OCI-LY3 (cell line): ENCODE measurements at regions not wholly inside any gene's neighbourhood (a gene's known extent, or its start where the extent isn't known, plus 50 kb on each side); places are given as distances from the start of the nearest gene placed in this dataset.

ENCODE experiments used
- H2AFZ ChIP-seq: fragments of 200-600, 300-600 bp; shearing (Covaris generic); 2 replicates; pipeline ENCODE4 v1.6.0; 2014; ENCODE audit warnings: antibody characterized with exemption, low read depth, low read length
- H3K27ac ChIP-seq: fragments of 200-600, 300-600 bp; sonication (generic); 2 replicates; pipeline ENCODE4 v1.5.1; 2014; ENCODE audit warnings: mild to moderate bottlenecking, low read length, moderate library complexity, mixed read lengths
- H3K27me3 ChIP-seq: fragments of 200-600, 300-600 bp; sonication (generic); 2 replicates; pipeline ENCODE4 v1.6.1; 2014; ENCODE audit warnings: low read depth, low read length, mixed read lengths
- H3K36me3 ChIP-seq: fragments of 200-600, 300-600 bp; sonication (generic); replicated peaks from 2 replicates; pipeline ENCODE3; 2014; ENCODE audit warnings: low read depth, low read length, mixed read lengths
- H3K4me1 ChIP-seq: fragments of 300-600, 200-600 bp; sonication (generic); 2 replicates; pipeline ENCODE4 v1.6.1; 2014; ENCODE audit warnings: low read length, mixed read lengths
- H3K4me2 ChIP-seq: fragments of 200-600, 300-600 bp; sonication (generic); 2 replicates; pipeline ENCODE4 v1.6.1; 2014; ENCODE audit warnings: low read length, mixed read lengths
- H3K4me3 ChIP-seq: fragments of 300-600, 200-600 bp; sonication (generic); 2 replicates; pipeline ENCODE4 v1.5.1; 2014; ENCODE audit warnings: antibody characterized with exemption, mild to moderate bottlenecking, low read length, moderate library complexity
- H3K79me2 ChIP-seq: fragments of 300-600, 200-600 bp; shearing (Covaris generic); 2 replicates; pipeline ENCODE4 v1.6.1; 2014; ENCODE audit warnings: mild to moderate bottlenecking, low read length, mixed read lengths
- H3K9ac ChIP-seq: fragments of 300-600, 200-600 bp; shearing (Covaris generic); 2 replicates; pipeline ENCODE4 v1.6.0; 2014; ENCODE audit warnings: mild to moderate bottlenecking, low read length, moderate library complexity
- H3K9me3 ChIP-seq: fragments of 200-600, 300-600 bp; shearing (Covaris generic); 2 replicates; pipeline ENCODE4 v1.6.1; 2014; ENCODE audit warnings: low read length, mixed read lengths; ENCODE audit not compliant: insufficient read depth
- H4K20me1 ChIP-seq: fragments of 200-600, 300-600 bp; sonication (generic); 2 replicates; pipeline ENCODE4 v1.6.1; 2016; ENCODE audit warnings: low read length, mixed read lengths; ENCODE audit not compliant: insufficient read depth
- CTCF ChIP-seq: fragments of 200-600, 300-600 bp; sonication (generic); IDR thresholded peaks from 2 replicates; pipeline ENCODE4 v1.5.1; 2014; ENCODE audit warnings: antibody characterized with exemption, low read length, low read depth
- EZH2phosphoT487 ChIP-seq: fragments of 200-600 bp; shearing (Covaris generic); IDR thresholded peaks from 2 replicates; pipeline ENCODE4 v1.6.1; 2018; ENCODE audit warnings: antibody characterized with exemption, mixed run types, low read depth

DNA sequence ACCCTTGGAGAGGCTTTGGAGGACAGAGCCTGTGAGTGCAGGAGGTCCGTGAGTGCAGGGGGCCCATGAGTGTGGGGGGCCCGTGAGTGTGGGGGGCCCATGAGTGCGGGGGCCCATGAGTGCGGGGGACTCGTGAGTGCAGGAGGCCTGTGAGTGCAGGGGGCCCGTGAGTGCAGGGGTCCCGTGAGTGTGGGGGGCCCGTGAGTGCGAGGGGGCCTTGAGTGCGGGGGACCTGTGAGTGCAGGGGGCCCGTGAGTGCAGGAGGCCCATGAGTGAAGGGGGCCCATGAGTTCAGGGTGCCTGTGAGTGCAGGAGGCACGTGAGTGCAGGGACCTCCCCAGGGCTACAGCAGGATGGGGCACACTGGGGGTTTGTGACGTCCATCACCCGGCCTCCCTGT lies 108.3 kb upstream of the TTC34 start:
- Histone ChIP-seq H4K20me1 (no peaks in the 10 kb centered on the region), H3K4me2 (no peak overlapping the region), H3K4me3 (no peak overlapping the region), H3K36me3 (no peaks in the 10 kb centered on the region), H3K27ac (no peak overlapping the region), H2AFZ (no peak overlapping the region), H3K9ac (no peak overlapping the region), H3K79me2 (no peaks in the 10 kb centered on the region), H3K9me3 (no peaks in the 10 kb centered on the region), H3K4me1 (no peaks in the 10 kb centered on the region), H3K27me3 (no peaks in the 10 kb centered on the region)
- no peak for TF ChIP-seq CTCF
- TF ChIP-seq EZH2phosphoT487: no peak

DNA sequence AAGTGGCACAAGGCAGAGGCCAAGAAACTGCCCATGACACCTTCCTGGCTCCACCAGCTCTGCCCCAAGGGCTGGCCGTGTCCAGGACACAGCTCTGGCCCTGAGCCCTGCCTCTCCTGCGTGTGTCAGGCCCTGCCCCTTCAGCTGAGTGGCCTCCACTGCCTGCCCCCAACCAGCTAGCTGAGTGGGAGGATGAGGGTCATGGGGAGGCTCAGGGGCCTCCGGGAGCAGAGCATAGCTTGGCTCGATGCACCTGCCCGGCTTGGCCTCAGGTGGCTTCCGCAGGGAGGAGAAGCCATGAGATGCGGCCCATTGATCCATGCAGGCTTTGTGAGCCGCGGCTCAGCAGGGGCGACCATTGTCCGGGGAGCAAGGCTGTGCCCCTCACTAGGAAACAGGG lies 108.7 kb upstream of the TTC34 start:
- H3K27ac ChIP-seq: no peak overlapping the region
- TF ChIP-seq CTCF (no peak), EZH2phosphoT487 (no peak)
- H3K4me2 ChIP-seq: no peak overlapping the region
- H3K79me2 ChIP-seq: no peaks in the 10 kb centered on the region
- H2AFZ ChIP-seq: no peak overlapping the region
- no peaks in the 10 kb centered on the region for H3K27me3 ChIP-seq
- H3K9ac ChIP-seq: no peak overlapping the region
- H3K9me3 ChIP-seq: no peaks in the 10 kb centered on the region
- H3K4me3 ChIP-seq: no peak overlapping the region
- no peaks in the 10 kb centered on the region for H3K4me1 ChIP-seq
- no peaks in the 10 kb centered on the region for H4K20me1 ChIP-seq
- no peaks in the 10 kb centered on the region for H3K36me3 ChIP-seq

DNA sequence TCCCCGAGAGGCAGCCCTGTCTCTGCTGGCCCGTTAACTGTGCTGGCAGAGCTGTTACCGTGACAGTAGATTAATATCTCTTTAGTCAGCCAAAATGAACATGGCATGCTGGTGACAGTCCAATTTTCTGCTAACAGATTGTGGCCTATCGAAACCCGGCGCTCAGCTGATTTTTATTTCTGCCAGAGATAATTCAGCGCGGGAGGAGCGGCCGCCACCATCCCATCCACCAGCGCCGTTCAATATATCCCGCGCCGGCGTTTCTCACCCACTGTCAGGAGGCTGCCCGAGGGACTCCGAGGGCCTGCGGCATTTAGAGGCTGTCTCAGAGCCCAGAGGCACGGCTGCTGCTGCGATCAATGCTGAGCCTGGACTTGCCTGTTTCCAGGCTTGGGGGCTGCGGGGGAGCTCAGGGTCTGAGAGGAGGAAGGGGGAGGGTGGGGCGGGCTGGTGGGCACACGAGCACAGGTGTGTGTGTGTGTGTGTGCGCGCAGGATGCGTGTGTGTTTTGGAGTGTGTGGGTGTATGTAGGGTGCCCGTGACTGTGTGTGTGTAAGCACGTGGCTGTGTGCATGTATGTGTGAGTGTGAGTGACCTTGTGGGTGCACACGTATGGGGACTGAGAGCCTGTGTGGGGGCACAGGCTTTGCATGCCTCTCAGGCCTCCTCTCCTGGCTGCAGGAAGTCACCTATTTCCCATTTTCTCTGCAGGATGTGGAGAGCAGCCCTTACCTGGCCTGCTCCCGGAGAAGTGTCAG lies 109.7 kb upstream of the ACTRT2 start:
- no peak overlapping the region for H3K4me3 ChIP-seq
- no peak overlapping the region for H3K9ac ChIP-seq
- no peaks in the 10 kb centered on the region for H3K9me3 ChIP-seq
- TF ChIP-seq CTCF (no peak), EZH2phosphoT487 (no peak)
- no peak overlapping the region for H3K4me2 ChIP-seq
- no peaks in the 10 kb centered on the region for H3K79me2 ChIP-seq
- H3K36me3 ChIP-seq: no peaks in the 10 kb centered on the region
- no peak overlapping the region for H3K27ac ChIP-seq
- no peaks in the 10 kb centered on the region for H3K27me3 ChIP-seq
- H3K4me1 ChIP-seq: no peaks in the 10 kb centered on the region
- no peak overlapping the region for H2AFZ ChIP-seq
- no peaks in the 10 kb centered on the region for H4K20me1 ChIP-seq

DNA sequence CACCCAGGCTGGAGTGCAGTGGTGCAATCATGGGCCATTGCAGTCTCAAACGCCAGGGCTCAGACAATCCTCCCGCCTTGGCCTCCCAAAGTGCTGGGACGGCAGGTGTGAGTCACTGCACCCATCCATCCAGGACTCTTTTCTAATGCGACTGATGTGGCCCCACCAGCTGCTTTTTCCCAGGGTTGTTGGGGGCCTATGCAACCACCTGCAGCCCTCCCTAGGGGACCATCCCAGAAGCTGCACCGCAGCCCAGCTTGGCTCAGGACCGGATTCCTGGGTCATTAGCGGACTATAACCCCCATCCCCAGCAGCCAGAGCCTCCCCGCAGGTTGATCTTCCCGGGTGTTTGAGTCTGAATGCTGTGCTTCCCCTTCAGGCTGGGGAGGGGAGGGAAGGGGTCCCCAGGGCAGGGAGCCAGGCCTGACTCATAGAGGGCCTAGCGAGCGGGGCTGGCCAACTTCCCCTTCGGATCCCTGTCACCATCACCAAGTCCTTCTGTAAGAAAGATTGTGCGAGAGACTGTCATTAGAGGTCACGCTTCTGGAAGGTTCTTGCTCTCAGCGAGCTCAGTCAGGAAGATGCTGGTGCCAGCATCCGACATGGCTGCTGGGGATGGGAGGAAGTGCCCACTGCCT lies 108.7 kb upstream of the ACTRT2 start:
- Histone ChIP-seq H3K9ac (no peak overlapping the region), H4K20me1 (no peaks in the 10 kb centered on the region), H3K4me1 (no peaks in the 10 kb centered on the region), H2AFZ (no peak overlapping the region), H3K9me3 (no peaks in the 10 kb centered on the region), H3K4me2 (no peak overlapping the region), H3K79me2 (no peaks in the 10 kb centered on the region), H3K4me3 (no peak overlapping the region), H3K27me3 (no peaks in the 10 kb centered on the region), H3K27ac (no peak overlapping the region), H3K36me3 (no peaks in the 10 kb centered on the region)
- TF ChIP-seq CTCF (no peak), EZH2phosphoT487 (no peak)
